Muscle layer of colon (tissue), 2 donors: ENCODE measurements at regions not wholly inside any gene's neighbourhood (a gene's known extent, or its start where the extent isn't known, plus 50 kb on each side); places are given as distances from the start of the nearest gene placed in this dataset.

ENCODE experiments used
- H3K27ac ChIP-seq: one replicate; pipeline ENCODE4 v1.7.0; 2013; ENCODE audit warnings: low read depth, mild to moderate bottlenecking, low read length, moderate library complexity
- H3K27me3 ChIP-seq, 2 donors: one replicate each; pipeline ENCODE4 v1.7.0; 2013; ENCODE audit warnings: low read length in 2 of 2, mild to moderate bottlenecking in 2 of 2; ENCODE audit not compliant: insufficient read depth in 2 of 2, control insufficient read depth in 1 of 2
- H3K36me3 ChIP-seq: one replicate; pipeline ENCODE4 v1.7.0; 2013; ENCODE audit warnings: mild to moderate bottlenecking, low read length; ENCODE audit not compliant: insufficient read depth
- H3K4me1 ChIP-seq: one replicate; pipeline ENCODE4 v1.7.0; 2013; ENCODE audit warnings: mild to moderate bottlenecking, low read length; ENCODE audit not compliant: insufficient read depth
- H3K4me3 ChIP-seq, 2 donors: one replicate each; pipeline ENCODE4 v1.7.0; 2013; ENCODE audit warnings: low read length in 2 of 2, low read depth in 1 of 2, mild to moderate bottlenecking in 1 of 2, moderate library complexity in 1 of 2
- H3K9ac ChIP-seq: one replicate; pipeline ENCODE4 v1.7.0; 2013; ENCODE audit warnings: low read length
- H3K9me3 ChIP-seq: one replicate; pipeline ENCODE4 v1.7.0; 2013; ENCODE audit warnings: mild to moderate bottlenecking, low read length
- donor health status: abdominal sarcoma.
- donor health status: Adenocarcinoma of cecum.

DNA sequence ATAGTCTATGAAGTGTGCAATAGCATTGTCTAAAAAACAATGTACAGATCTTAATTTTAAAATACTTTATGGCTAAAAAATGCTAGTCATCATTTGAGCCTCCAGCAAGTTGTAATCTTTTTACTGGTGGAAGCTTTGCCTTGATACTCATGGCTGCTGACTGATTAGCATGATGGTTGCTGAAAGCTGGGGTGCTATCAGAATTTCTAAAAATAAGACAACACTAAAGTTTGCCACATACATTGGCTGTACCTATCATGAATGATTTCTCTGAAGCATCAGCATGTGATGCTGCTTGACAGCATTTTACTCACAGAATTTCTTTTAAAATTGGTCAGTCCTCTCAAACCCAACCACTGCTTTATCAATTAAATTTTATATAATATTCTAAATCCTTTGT, 101.5 kb upstream of the TMEM168 start:
- no peaks in the 10 kb centered on the region for H3K9me3 ChIP-seq
- H3K36me3 ChIP-seq: no peaks in the 10 kb centered on the region
- H3K4me3 ChIP-seq: no peak overlapping the region
- peaks cover 2% of the 10 kb centered on the region for H3K4me1 ChIP-seq
- no peak overlapping the region for H3K27ac ChIP-seq
- no peak overlapping the region for H3K9ac ChIP-seq
- no peaks in the 10 kb centered on the region for H3K27me3 ChIP-seq

GRCh38 chr7:112889834-112890438, 99.7 kb upstream of the TMEM168 start:
- no peaks in the 10 kb centered on the region for H3K27me3 ChIP-seq

DNA sequence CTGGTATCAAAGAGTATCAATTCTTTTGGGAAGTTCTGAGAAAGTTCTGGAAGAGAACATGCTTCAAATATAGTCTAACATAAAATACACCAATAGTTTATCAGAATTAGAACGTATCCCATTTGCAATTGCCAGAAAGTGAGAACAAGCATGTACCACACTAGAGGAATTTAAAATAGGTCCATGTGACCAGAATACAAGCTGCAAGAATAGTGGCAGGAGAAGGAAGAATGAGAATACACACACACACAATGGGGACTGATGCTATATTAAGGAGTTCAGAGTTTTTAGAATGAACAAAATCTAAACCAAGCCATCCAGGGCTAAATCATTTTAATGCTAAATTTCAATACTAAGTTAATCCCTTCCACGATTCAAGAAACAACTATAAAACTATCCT, 99.1 kb upstream of the TMEM168 start:
- H3K9ac ChIP-seq: no peak overlapping the region
- H3K4me3 ChIP-seq: no peak overlapping the region
- no peaks in the 10 kb centered on the region for H3K27me3 ChIP-seq
- H3K9me3 ChIP-seq: no peaks in the 10 kb centered on the region
- peaks cover 7% of the 10 kb centered on the region for H3K4me1 ChIP-seq
- no peak overlapping the region for H3K27ac ChIP-seq
- no peaks in the 10 kb centered on the region for H3K36me3 ChIP-seq

More at GRCh38 chr7:112889834-112890438, 99.7 kb upstream of the TMEM168 start:
- H3K9ac ChIP-seq: no peak overlapping the region
- H3K36me3 ChIP-seq: no peaks in the 10 kb centered on the region
- no peak overlapping the region for H3K27ac ChIP-seq
- no peak overlapping the region for H3K4me3 ChIP-seq
- H3K4me1 ChIP-seq: peaks cover 7% of the 10 kb centered on the region
- no peaks in the 10 kb centered on the region for H3K9me3 ChIP-seq

DNA sequence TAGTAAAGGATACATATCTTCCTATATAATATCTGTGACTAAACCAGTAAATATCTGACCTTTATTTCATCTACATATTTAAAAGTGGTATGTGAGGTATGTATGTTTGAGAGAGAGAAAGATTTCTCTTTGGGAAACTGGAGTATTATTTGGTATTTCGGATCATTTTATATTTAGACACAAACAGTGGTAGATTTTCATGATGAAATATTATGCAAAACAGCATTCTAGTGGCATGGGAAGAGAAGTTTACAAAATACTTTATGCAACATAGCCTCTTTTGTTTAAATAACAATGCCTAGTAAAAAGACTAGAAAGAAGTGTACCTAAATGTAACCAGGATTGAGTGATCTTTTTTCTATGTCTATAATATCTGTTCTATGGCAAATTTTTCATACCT, 98.6 kb upstream of the TMEM168 start:
- Histone ChIP-seq H3K9ac (no peak overlapping the region), H3K4me3 (no peak overlapping the region), H3K4me1 (peaks cover 7% of the 10 kb centered on the region), H3K27me3 (no peaks in the 10 kb centered on the region), H3K36me3 (no peaks in the 10 kb centered on the region), H3K27ac (no peak overlapping the region), H3K9me3 (no peaks in the 10 kb centered on the region)

DNA sequence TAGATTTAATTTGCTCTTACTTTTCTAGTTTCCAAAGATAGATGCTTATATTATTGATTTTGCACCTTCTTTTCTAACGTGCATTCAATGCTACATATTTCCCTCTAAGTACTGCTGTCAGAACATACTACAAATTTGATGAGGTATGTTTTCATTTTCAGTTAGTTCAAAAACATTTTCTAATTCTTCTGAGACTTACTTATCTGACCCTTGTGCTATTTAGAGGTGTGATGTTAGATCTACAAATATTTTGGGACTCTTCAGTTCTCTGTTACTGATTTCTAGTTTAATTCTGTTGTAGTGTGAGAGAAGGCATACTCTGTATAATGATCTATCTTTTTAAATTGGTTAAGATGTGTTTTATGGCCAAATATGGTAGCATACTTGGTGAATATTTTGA, 97.8 kb upstream of the TMEM168 start:
- Histone ChIP-seq H3K27me3 (no peaks in the 10 kb centered on the region), H3K9ac (no peak overlapping the region), H3K9me3 (no peaks in the 10 kb centered on the region), H3K4me3 (no peak overlapping the region), H3K36me3 (no peaks in the 10 kb centered on the region), H3K27ac (no peak overlapping the region), H3K4me1 (peaks cover 14% of the 10 kb centered on the region)

DNA sequence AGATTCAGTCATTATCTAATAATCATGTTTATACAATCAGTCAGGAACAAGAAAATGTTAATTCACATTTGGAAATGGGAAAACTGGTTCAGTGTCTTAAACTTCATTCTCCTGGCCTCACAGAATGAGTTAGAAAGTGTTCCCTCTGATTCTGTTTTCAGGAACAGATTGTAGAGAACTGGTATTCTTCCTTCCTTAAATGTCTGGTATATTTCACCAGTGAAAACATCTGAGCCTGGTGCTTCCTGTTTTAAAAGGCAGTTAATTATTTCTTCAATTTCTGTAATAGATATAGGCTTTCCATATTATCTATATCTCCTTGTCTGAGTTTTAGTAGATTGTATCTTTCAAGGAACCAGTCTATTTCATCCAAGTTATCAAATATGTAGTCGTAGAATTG, 97.1 kb upstream of the TMEM168 start:
- no peaks in the 10 kb centered on the region for H3K27me3 ChIP-seq
- H3K9ac ChIP-seq: no peak overlapping the region
- H3K4me1 ChIP-seq: peaks cover 14% of the 10 kb centered on the region
- no peaks in the 10 kb centered on the region for H3K9me3 ChIP-seq
- H3K36me3 ChIP-seq: no peaks in the 10 kb centered on the region
- no peak overlapping the region for H3K4me3 ChIP-seq
- no peak overlapping the region for H3K27ac ChIP-seq

DNA sequence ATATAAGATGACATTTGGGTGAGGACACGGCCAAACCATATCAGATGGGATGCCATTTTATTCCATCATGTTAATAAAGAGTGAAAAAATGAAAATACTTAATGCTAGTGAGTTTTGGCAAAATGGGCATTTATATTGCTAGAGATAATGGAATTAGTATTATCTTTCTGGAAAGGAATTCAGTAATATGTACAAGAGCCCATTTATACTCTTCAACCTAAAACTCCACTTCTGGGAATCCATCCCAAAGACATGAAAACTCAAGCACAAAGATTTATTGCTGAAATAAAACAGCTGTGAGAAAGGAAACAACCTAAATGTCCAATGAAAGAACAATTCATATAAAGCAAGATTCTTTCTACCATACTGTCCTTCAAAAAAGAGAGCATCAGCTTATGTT, 96.0 kb upstream of the TMEM168 start:
- H3K4me1 ChIP-seq: peaks cover 14% of the 10 kb centered on the region
- H3K27ac ChIP-seq: no peak overlapping the region
- H3K36me3 ChIP-seq: no peaks in the 10 kb centered on the region
- H3K4me3 ChIP-seq: no peak overlapping the region
- no peaks in the 10 kb centered on the region for H3K9me3 ChIP-seq
- H3K9ac ChIP-seq: no peak overlapping the region
- H3K27me3 ChIP-seq: no peaks in the 10 kb centered on the region

DNA sequence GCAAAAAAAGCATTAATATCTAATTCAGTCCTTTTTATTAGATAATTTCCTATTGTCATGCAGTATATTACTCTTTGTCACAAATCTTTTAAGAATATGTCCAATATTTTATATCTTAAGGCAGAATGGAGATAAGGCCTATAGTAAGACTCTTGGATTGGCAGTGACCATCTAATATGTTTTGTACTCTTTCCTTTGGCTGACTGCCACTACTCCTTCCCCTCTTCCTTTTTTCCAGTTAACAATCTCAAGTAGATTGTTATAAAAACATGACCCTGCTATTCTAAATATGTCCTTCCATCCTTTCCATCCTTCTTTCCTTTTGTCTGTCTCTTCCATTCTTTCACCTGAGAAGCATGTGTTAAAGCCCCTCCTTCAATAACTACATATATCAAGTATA, 92.8 kb upstream of the TMEM168 start:
- Histone ChIP-seq H3K36me3 (no peaks in the 10 kb centered on the region), H3K27me3 (no peaks in the 10 kb centered on the region), H3K27ac (no peak overlapping the region), H3K4me1 (peaks cover 14% of the 10 kb centered on the region), H3K9me3 (no peaks in the 10 kb centered on the region), H3K9ac (no peak overlapping the region), H3K4me3 (no peak overlapping the region)

- no peaks in the 10 kb centered on the region for H3K9me3 ChIP-seq
- H3K36me3 ChIP-seq: no peaks in the 10 kb centered on the region
- no peaks in the 10 kb centered on the region for H3K27me3 ChIP-seq
- no peak overlapping the region for H3K9ac ChIP-seq
- H3K4me1 ChIP-seq: peaks cover 14% of the 10 kb centered on the region
- no peak overlapping the region for H3K27ac ChIP-seq
- H3K4me3 ChIP-seq: no peak overlapping the region
Measured at GRCh38 chr7:112882511-112882910, 92.3 kb upstream of the TMEM168 start.

GRCh38 chr7:112882022-112882421, 91.8 kb upstream of the TMEM168 start:
- H3K9ac ChIP-seq: no peak overlapping the region
- H3K4me3 ChIP-seq: no peak overlapping the region
- no peak overlapping the region for H3K27ac ChIP-seq
- no peaks in the 10 kb centered on the region for H3K9me3 ChIP-seq
- H3K36me3 ChIP-seq: no peaks in the 10 kb centered on the region
- no peaks in the 10 kb centered on the region for H3K27me3 ChIP-seq
- peaks cover 14% of the 10 kb centered on the region for H3K4me1 ChIP-seq

- Histone ChIP-seq H3K36me3 (no peaks in the 10 kb centered on the region), H3K27me3 (no peaks in the 10 kb centered on the region), H3K4me3 (no peak overlapping the region), H3K4me1 (peaks cover 7% of the 10 kb centered on the region), H3K9ac (no peak overlapping the region), H3K9me3 (no peaks in the 10 kb centered on the region), H3K27ac (no peak overlapping the region)
Measured at GRCh38 chr7:112880818-112881418, 90.7 kb upstream of the TMEM168 start.
